ENCODE measurements at regions not wholly inside any gene's neighbourhood (a gene's known extent, or its start where the extent isn't known, plus 50 kb on each side); places are given as distances from the start of the nearest gene placed in this dataset.

GRCh38 chr9:1300941-1301340, 250.8 kb downstream of the DMRT2 start:
- DNase-seq (ENCODE audit: insufficient read length) (no peak), FAIRE-seq (no peak)
- TF ChIP-seq POLR2A (IDR thresholded peaks at IDR 0.05; ENCODE audit: low read depth, low read length) (no peak), TAF1 (IDR thresholded peaks at IDR 0.05; ENCODE audit: borderline replicate concordance, low read depth, low read length) (no peak), POLR2AphosphoS5 (IDR thresholded peaks at IDR 0.05; ENCODE audit: low read depth, low read length) (no peak)

GRCh38 chr9:1303932-1304331, 253.8 kb downstream of the DMRT2 start:
- FAIRE-seq (no peak), DNase-seq (ENCODE audit: insufficient read length) (no peak)
- TF ChIP-seq TAF1 (IDR thresholded peaks at IDR 0.05; ENCODE audit: borderline replicate concordance, low read depth, low read length), result no peak
- TF ChIP-seq POLR2AphosphoS5 (IDR thresholded peaks at IDR 0.05; ENCODE audit: low read depth, low read length), result no peak
- no peak for TF ChIP-seq POLR2A (IDR thresholded peaks at IDR 0.05; ENCODE audit: low read depth, low read length)

GRCh38 chr9:1311462-1312042, 261.4 kb downstream of the DMRT2 start:
- no peak for FAIRE-seq
- DNase-seq (ENCODE audit: insufficient read length), result no peak
- no peak for TF ChIP-seq POLR2A (IDR thresholded peaks at IDR 0.05; ENCODE audit: low read depth, low read length)
- no peak for TF ChIP-seq TAF1 (IDR thresholded peaks at IDR 0.05; ENCODE audit: borderline replicate concordance, low read depth, low read length)
- no peak for TF ChIP-seq POLR2AphosphoS5 (IDR thresholded peaks at IDR 0.05; ENCODE audit: low read depth, low read length)

- DNase-seq (ENCODE audit: insufficient read length) (no peak), FAIRE-seq (no peak)
- TF ChIP-seq POLR2A (IDR thresholded peaks at IDR 0.05; ENCODE audit: low read depth, low read length), result no peak
- no peak for TF ChIP-seq POLR2AphosphoS5 (IDR thresholded peaks at IDR 0.05; ENCODE audit: low read depth, low read length)
These were observed 269.3 kb downstream of the DMRT2 start for GRCh38 chr9:1319436-1319835.

GRCh38 chr9:1320051-1320557, 269.9 kb downstream of the DMRT2 start:
- DNase-seq (ENCODE audit: insufficient read length) (no peak), FAIRE-seq (no peak)
- TF ChIP-seq TAF1 (IDR thresholded peaks at IDR 0.05; ENCODE audit: borderline replicate concordance, low read depth, low read length) (no peak), POLR2A (IDR thresholded peaks at IDR 0.05; ENCODE audit: low read depth, low read length) (no peak), POLR2AphosphoS5 (IDR thresholded peaks at IDR 0.05; ENCODE audit: low read depth, low read length) (no peak)

- DNase-seq (ENCODE audit: insufficient read length) (no peak), FAIRE-seq (no peak)
- TF ChIP-seq POLR2AphosphoS5 (IDR thresholded peaks at IDR 0.05; ENCODE audit: low read depth, low read length) (no peak), TAF1 (IDR thresholded peaks at IDR 0.05; ENCODE audit: borderline replicate concordance, low read depth, low read length) (no peak), POLR2A (IDR thresholded peaks at IDR 0.05; ENCODE audit: low read depth, low read length) (no peak)
These were observed 270.5 kb downstream of the DMRT2 start for GRCh38 chr9:1320607-1321195.

GRCh38 chr9:1327467-1327866, 277.3 kb downstream of the DMRT2 start:
- no peak for FAIRE-seq
- TF ChIP-seq POLR2AphosphoS5 (IDR thresholded peaks at IDR 0.05; ENCODE audit: low read depth, low read length) (no peak), TAF1 (IDR thresholded peaks at IDR 0.05; ENCODE audit: borderline replicate concordance, low read depth, low read length) (no peak), POLR2A (IDR thresholded peaks at IDR 0.05; ENCODE audit: low read depth, low read length) (no peak)
- no peak for DNase-seq (ENCODE audit: insufficient read length)

- no peak for FAIRE-seq
- no peak for DNase-seq (ENCODE audit: insufficient read length)
- TF ChIP-seq POLR2A (IDR thresholded peaks at IDR 0.05; ENCODE audit: low read depth, low read length) (no peak), TAF1 (IDR thresholded peaks at IDR 0.05; ENCODE audit: borderline replicate concordance, low read depth, low read length) (no peak), POLR2AphosphoS5 (IDR thresholded peaks at IDR 0.05; ENCODE audit: low read depth, low read length) (no peak)
These were observed 278.2 kb downstream of the DMRT2 start for GRCh38 chr9:1328341-1328740.

- FAIRE-seq (no peak), DNase-seq (ENCODE audit: insufficient read length) (no peak)
- TF ChIP-seq POLR2A (IDR thresholded peaks at IDR 0.05; ENCODE audit: low read depth, low read length) (no peak), TAF1 (IDR thresholded peaks at IDR 0.05; ENCODE audit: borderline replicate concordance, low read depth, low read length) (no peak), POLR2AphosphoS5 (IDR thresholded peaks at IDR 0.05; ENCODE audit: low read depth, low read length) (no peak)
These were observed 281.4 kb downstream of the DMRT2 start for GRCh38 chr9:1331546-1332038.

GRCh38 chr9:1332156-1332555, 282.0 kb downstream of the DMRT2 start:
- FAIRE-seq, result no peak
- no peak for TF ChIP-seq POLR2A (IDR thresholded peaks at IDR 0.05; ENCODE audit: low read depth, low read length)
- TF ChIP-seq POLR2AphosphoS5 (IDR thresholded peaks at IDR 0.05; ENCODE audit: low read depth, low read length), result no peak
- no peak for TF ChIP-seq TAF1 (IDR thresholded peaks at IDR 0.05; ENCODE audit: borderline replicate concordance, low read depth, low read length)

GRCh38 chr9:1335174-1335573, 285.0 kb downstream of the DMRT2 start:
- no peak for TF ChIP-seq POLR2A (IDR thresholded peaks at IDR 0.05; ENCODE audit: low read depth, low read length)
- no peak for TF ChIP-seq POLR2AphosphoS5 (IDR thresholded peaks at IDR 0.05; ENCODE audit: low read depth, low read length)
- TF ChIP-seq TAF1 (IDR thresholded peaks at IDR 0.05; ENCODE audit: borderline replicate concordance, low read depth, low read length), result no peak
- no peak for FAIRE-seq
- DNase-seq (ENCODE audit: insufficient read length), result no peak

More at GRCh38 chr9:1332156-1332555, 282.0 kb downstream of the DMRT2 start:
- no peak for DNase-seq (ENCODE audit: insufficient read length)

- FAIRE-seq (no peak), DNase-seq (ENCODE audit: insufficient read length) (no peak)
These were observed 287.0 kb downstream of the DMRT2 start for GRCh38 chr9:1337169-1337568.

More at GRCh38 chr9:1337169-1337568, 287.0 kb downstream of the DMRT2 start:
- TF ChIP-seq POLR2AphosphoS5 (IDR thresholded peaks at IDR 0.05; ENCODE audit: low read depth, low read length) (no peak), POLR2A (IDR thresholded peaks at IDR 0.05; ENCODE audit: low read depth, low read length) (no peak), TAF1 (IDR thresholded peaks at IDR 0.05; ENCODE audit: borderline replicate concordance, low read depth, low read length) (no peak)
